Upper lobe of left lung (tissue), 6 donors: ENCODE measurements at regions not wholly inside any gene's neighbourhood (a gene's known extent, or its start where the extent isn't known, plus 50 kb on each side); places are given as distances from the start of the nearest gene placed in this dataset.
A peak's percentile ranks its signal among the peaks of the same experiment; 100 is the strongest.

Experiments used
- ATAC-seq, 2 donors: fragments of 200-7000 bp; cut with Tn5 transposase; one replicate each; pipeline ENCODE4 v1.9.1; 2022; ENCODE audit warnings: mild to moderate bottlenecking in 2 of 2, moderate library complexity in 2 of 2; ENCODE audit not compliant: low FRiP score in 2 of 2
- DNase-seq, 2 donors: peaks; one replicate each; pipeline ENCODE4 v3.0.0-alpha.2; 2019 to 2020
- H3K27ac ChIP-seq, 4 donors: fragments of 200-600 bp; sonication (generic); one replicate each; pipeline ENCODE4 v1.5.1; 2016 to 2019
- H3K27me3 ChIP-seq, 4 donors: fragments of 200-600 bp; sonication (generic); one replicate each; pipeline ENCODE4 v1.5.1; 2017 to 2019
- H3K36me3 ChIP-seq, 4 donors: fragments of 200-600 bp; sonication (generic); one replicate each; pipeline ENCODE4 v1.5.1; 2016 to 2019
- H3K4me1 ChIP-seq, 4 donors: fragments of 200-600 bp; sonication (generic); one replicate each; pipeline ENCODE4 v1.5.1; 2018 to 2019
- H3K4me3 ChIP-seq, 4 donors: fragments of 200-600 bp; sonication (generic); one replicate each; pipeline ENCODE4 v1.5.1; 2017 to 2019; ENCODE audit warnings: mild to moderate bottlenecking in 2 of 4, moderate library complexity in 1 of 4
- H3K9me3 ChIP-seq, 4 donors: fragments of 200-600 bp; sonication (generic); one replicate each; pipeline ENCODE4 v1.5.1; 2018 to 2019
- EP300 ChIP-seq, 4 donors: sonication (generic); formaldehyde crosslinking; IDR thresholded peaks; one replicate each; pipeline ENCODE4 v1.5.1; 2017; ENCODE audit warnings: antibody characterized with exemption in 4 of 4, control low read depth in 2 of 4
- POLR2A ChIP-seq, 4 donors: fragments of 450-650 bp; IDR thresholded peaks; one replicate each; pipeline ENCODE4 v1.5.1; 2016 to 2017; ENCODE audit warnings: antibody characterized with exemption in 4 of 4, mild to moderate bottlenecking in 2 of 4
- POLR2AphosphoS5 ChIP-seq, 2 donors: sonication (generic); formaldehyde crosslinking; IDR thresholded peaks; one replicate each; pipeline ENCODE4 v1.5.1; 2017; ENCODE audit warnings: antibody characterized with exemption in 2 of 2
- WGBS, 2 donors: methylation state at CpG; one replicate each; pipeline ENCODE4 v1.1.5; 2017 to 2018; 5-methylcytosine and 5-hydroxymethylcytosine counted together
- TF ChIP-seq, protein P1 (sequence below), 6 experiments: fragments of 450-650 bp in 4 of 6; fragments of 200-600 bp in 2 of 6; sonication (generic) in 2 of 6; IDR thresholded peaks; one replicate each; pipeline ENCODE4 v1.5.1; 2016 to 2019; ENCODE audit warnings: antibody characterized with exemption in 6 of 6
- donor health status: DM: no; HTN: no; CAD: no; lungs with moderate emphysema.
- donor health status: DM: no; HTN: yes; CAD: no; lungs with severe emphysema.

DNA sequence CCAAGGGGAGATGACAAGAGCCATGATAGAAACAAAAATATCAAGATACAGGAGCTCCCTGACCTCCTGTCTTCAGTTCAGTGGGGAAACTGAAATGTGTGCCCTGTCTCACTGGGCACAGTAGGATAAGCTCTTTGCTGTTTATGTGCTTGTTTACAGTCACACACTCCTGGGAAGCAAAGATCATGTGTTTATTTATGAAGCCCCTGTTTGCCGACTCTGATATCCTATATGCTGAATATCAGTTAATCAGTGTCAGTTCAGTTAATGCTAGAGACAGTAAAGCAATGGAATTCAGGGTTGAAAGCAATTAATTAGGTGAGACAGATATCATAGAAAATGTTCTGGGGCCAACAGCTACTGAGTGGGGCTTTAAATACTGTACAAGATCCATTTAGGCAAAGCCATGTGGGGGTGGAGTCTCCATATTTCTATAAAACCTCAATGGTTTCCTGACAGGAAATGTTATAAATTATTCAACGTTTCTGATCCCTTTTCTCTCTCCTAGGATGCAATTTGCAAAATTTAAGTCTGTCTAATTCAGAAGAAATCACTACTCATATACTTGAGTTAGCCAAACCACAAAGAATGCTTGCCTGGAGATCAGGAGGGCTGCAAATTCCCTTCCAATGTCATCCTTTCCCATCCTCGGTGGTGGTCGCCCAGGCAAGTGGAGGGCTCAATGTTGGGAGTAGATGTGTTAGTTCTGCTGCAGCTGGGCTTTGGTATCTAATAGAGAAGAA, 551.3 kb downstream of the CMPK2 start:
- DNase-seq (no peak), ATAC-seq (no peak)
- TF ChIP-seq EP300 (IDR thresholded peaks at IDR 0.05) (no peak), POLR2AphosphoS5 (IDR thresholded peaks at IDR 0.05) (no peak), POLR2A (IDR thresholded peaks at IDR 0.05) (no peak)
- TF ChIP-seq, protein P1, sequence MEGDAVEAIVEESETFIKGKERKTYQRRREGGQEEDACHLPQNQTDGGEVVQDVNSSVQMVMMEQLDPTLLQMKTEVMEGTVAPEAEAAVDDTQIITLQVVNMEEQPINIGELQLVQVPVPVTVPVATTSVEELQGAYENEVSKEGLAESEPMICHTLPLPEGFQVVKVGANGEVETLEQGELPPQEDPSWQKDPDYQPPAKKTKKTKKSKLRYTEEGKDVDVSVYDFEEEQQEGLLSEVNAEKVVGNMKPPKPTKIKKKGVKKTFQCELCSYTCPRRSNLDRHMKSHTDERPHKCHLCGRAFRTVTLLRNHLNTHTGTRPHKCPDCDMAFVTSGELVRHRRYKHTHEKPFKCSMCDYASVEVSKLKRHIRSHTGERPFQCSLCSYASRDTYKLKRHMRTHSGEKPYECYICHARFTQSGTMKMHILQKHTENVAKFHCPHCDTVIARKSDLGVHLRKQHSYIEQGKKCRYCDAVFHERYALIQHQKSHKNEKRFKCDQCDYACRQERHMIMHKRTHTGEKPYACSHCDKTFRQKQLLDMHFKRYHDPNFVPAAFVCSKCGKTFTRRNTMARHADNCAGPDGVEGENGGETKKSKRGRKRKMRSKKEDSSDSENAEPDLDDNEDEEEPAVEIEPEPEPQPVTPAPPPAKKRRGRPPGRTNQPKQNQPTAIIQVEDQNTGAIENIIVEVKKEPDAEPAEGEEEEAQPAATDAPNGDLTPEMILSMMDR (IDR thresholded peaks at IDR 0.05): no peak
- Histone ChIP-seq H3K27ac (no peak overlapping the region), H3K9me3 (no peaks in the 10 kb centered on the region), H3K4me3 (no peak overlapping the region), H3K4me1 (no peaks in the 10 kb centered on the region), H3K27me3 (no peaks in the 10 kb centered on the region), H3K36me3 (no peaks in the 10 kb centered on the region)
- 47 to 70% methylated on average over 4 of the region's 4 CpGs for WGBS, 2 donors

DNA sequence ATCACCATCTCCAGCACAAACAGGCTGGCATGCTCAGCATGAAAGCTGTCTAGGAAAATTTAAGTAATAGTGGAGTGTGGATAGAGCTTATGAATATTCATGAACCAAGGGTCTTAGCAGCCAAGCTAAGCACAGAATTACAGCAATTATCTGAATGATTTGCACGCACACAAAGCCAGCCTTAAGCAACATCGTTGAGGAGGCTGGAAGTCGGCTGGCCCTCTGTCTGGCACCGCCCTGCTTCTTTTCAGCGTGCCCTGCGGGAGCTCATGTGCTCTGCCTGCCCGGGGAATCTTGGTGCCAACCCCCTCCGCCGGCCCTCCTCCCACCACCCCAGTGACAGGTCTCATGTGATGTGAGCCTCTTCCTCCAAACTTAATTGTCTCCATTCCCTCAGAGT, 540.1 kb downstream of the CMPK2 start:
- Histone ChIP-seq H3K4me1 (no peaks in the 10 kb centered on the region), H3K36me3 (no peaks in the 10 kb centered on the region), H3K9me3 (no peaks in the 10 kb centered on the region), H3K27ac (no peak overlapping the region), H3K27me3 (no peaks in the 10 kb centered on the region), H3K4me3 (no peak overlapping the region)
- ATAC-seq: no peak
- WGBS, 2 donors: 72 to 89% methylated on average over 9 of the region's 9 CpGs
- DNase-seq: peak in 1 of 2 donors; percentile 47
- TF ChIP-seq POLR2AphosphoS5 (IDR thresholded peaks at IDR 0.05) (no peak), POLR2A (IDR thresholded peaks at IDR 0.05) (no peak), EP300 (IDR thresholded peaks at IDR 0.05) (no peak)
- TF ChIP-seq, protein P1 (IDR thresholded peaks at IDR 0.05): no peak

DNA sequence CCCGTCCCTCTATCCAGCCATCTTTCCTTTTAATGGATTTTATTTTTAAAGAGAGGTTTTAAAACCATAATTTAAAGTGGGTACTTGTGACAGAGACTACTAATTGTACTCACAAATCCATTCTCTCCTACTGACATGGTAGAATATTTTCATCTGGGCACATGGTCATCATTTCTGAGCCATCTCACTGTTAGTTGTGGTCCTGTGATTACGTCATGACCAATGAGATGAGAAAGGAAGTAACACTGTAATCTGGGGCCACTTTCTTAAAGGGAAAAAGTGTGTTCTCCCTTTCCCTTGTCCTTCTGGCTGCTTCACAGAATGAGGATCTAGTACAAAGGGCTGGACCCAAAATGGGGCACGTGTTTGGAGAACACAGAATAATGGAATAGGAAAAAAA, 538.7 kb downstream of the CMPK2 start:
- Histone ChIP-seq H3K27me3 (no peaks in the 10 kb centered on the region), H3K9me3 (no peaks in the 10 kb centered on the region), H3K4me1 (no peaks in the 10 kb centered on the region), H3K27ac (no peak overlapping the region), H3K36me3 (no peaks in the 10 kb centered on the region), H3K4me3 (no peak overlapping the region)
- 89 to 92% methylated on average over 3 of the region's 3 CpGs for WGBS, 2 donors
- no peak for TF ChIP-seq EP300 (IDR thresholded peaks at IDR 0.05)
- TF ChIP-seq POLR2AphosphoS5 (IDR thresholded peaks at IDR 0.05): no peak
- ATAC-seq (no peak), DNase-seq (no peak)

DNA sequence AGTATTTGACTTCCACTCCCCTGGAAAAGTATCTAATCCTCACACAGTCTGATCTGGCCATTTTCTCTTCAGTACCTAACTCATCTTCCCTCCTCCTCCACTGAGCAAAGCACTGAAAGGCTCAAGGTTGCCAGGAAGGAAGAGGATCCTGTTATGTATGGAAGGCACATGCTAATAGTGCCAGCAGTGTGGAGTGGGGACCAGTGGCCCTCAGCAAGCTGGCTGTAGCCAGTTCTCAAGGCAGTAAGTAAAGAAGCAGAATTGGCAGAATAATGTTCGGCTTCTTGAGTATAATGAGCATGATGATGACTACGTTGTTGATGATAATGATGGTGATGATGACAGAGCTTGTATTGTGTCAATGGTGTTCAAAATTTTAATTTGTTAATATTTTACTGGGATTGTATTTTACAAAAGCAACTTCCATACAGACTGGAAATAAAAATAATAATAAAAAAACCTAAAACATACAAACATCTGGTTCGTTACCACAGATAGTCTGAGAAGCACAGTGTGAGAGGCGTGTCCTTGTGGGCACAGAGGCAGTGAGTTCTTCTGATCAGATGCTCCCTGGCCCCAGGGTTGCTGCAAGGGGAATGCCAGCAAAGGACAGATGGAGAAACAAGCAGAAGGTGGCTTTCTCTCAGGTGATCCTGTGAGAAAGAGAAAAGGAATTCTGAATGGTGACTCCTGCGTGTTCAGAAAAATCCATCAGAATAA, 528.8 kb downstream of the CMPK2 start:
- H3K27me3 ChIP-seq: no peaks in the 10 kb centered on the region
- H3K4me3 ChIP-seq: no peak overlapping the region
- H3K9me3 ChIP-seq: no peaks in the 10 kb centered on the region
- no peak for DNase-seq
- no peak for ATAC-seq
- H3K27ac ChIP-seq: no peak overlapping the region
- TF ChIP-seq, protein P1 (IDR thresholded peaks at IDR 0.05): no peak
- TF ChIP-seq EP300 (IDR thresholded peaks at IDR 0.05): no peak
- no peak for TF ChIP-seq POLR2A (IDR thresholded peaks at IDR 0.05)
- no peak for TF ChIP-seq POLR2AphosphoS5 (IDR thresholded peaks at IDR 0.05)
- no peaks in the 10 kb centered on the region for H3K4me1 ChIP-seq
- WGBS, 2 donors: 88 to 93% methylated on average over 5 of the region's 5 CpGs
- H3K36me3 ChIP-seq: no peaks in the 10 kb centered on the region

DNA sequence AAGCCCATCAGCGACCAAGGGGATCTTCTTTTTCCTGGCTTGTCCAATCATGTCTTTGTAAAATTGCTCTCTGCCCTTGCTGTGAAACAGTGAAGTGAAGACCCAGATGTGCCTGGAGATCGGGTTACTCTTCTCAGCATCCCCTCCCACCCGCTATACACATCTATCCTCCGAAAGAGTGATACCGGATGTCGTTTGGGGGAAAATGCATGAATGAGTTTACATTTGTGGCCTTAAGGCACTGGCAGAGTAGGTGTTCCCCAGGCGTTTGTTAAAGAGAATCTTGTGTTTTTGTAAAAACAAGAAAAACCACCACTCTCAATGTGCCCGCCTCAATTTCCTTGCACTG, 528.3 kb downstream of the CMPK2 start:
- Histone ChIP-seq H3K27me3 (no peaks in the 10 kb centered on the region), H3K27ac (no peak overlapping the region), H3K9me3 (no peaks in the 10 kb centered on the region), H3K4me1 (no peaks in the 10 kb centered on the region), H3K4me3 (no peak overlapping the region), H3K36me3 (no peaks in the 10 kb centered on the region)
- TF ChIP-seq EP300 (IDR thresholded peaks at IDR 0.05) (no peak), POLR2A (IDR thresholded peaks at IDR 0.05) (no peak), POLR2AphosphoS5 (IDR thresholded peaks at IDR 0.05) (no peak)
- TF ChIP-seq, protein P1 (IDR thresholded peaks at IDR 0.05): no peak
- WGBS, 2 donors: 66 to 70% methylated on average over 8 of the region's 8 CpGs
- DNase-seq (no peak), ATAC-seq (no peak)
